ENCODE measurements at regions not wholly inside any gene's neighbourhood (a gene's known extent, or its start where the extent isn't known, plus 50 kb on each side); places are given as distances from the start of the nearest gene placed in this dataset.
"Not testable (repeated sequence)": the region's sequence is repeated elsewhere in the genome, so short reads cannot be mapped to it uniquely, and the experiment has no call there.

- CTCF ChIA-PET: no interaction called here
- peaks cover 2% of the 10 kb centered on the region; the same call in 1 of the 2 replicates for H3K4me1 Mint-ChIP-seq
Measured at GRCh38 chr5:117731446-117731845, 1156.8 kb upstream of the SEMA6A start.

DNA sequence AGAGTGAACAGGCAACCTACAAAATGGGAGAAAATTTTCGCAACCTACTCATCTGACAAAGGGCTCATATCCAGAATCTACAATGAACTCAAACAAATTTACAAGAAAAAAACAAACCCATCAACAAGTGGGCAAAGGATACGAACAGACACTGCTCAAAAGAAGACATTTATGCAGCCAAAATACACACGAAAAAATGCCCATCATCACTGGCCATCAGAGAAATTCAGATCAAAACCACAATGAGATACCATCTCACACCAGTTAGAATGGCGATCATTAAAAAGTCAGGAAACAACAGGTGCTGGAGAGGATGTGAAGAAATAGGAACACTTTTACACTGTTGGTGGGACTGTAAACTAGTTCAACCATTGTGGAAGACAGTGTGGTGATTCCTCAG, 1146.2 kb upstream of the SEMA6A start:
- Mint-ChIP-seq H3K9me3 (peaks cover 35% of the 10 kb centered on the region), H3K36me3 (peaks cover 13% of the 10 kb centered on the region)
- POLR2A ChIA-PET; H3K4me1 Mint-ChIP-seq; H3K4me3 Mint-ChIP-seq; H3K27ac Mint-ChIP-seq; ATAC-seq; DNase-seq (ENCODE audit: low spot score); CTCF ChIA-PET; H3K27me3 Mint-ChIP-seq (ENCODE audit: low read depth): not testable (repeated sequence)

More at GRCh38 chr5:117731446-117731845, 1156.8 kb upstream of the SEMA6A start:
- Mint-ChIP-seq H3K4me3 (no peak overlapping the region), H3K9me3 (no peaks in the 10 kb centered on the region), H3K27ac (no peak overlapping the region), H3K27me3 (ENCODE audit: low read depth) (no peaks in the 10 kb centered on the region), H3K36me3 (no peaks in the 10 kb centered on the region)
- DNase-seq (ENCODE audit: low spot score): no peak
- TF ChIP-seq ZNF138 (CRISPR knock-in tag; conservative IDR thresholded peaks at IDR 0.05) (no peak), RELA (CRISPR knock-in tag; IDR thresholded peaks at IDR 0.05; ENCODE audit: borderline replicate concordance) (no peak), SOX15 (CRISPR knock-in tag; IDR thresholded peaks at IDR 0.05) (no peak), ZNF121 (CRISPR knock-in tag; IDR thresholded peaks at IDR 0.05) (no peak), PREB (CRISPR knock-in tag; IDR thresholded peaks at IDR 0.05; ENCODE audit: borderline replicate concordance) (no peak), MXD4 (CRISPR knock-in tag; IDR thresholded peaks at IDR 0.05; ENCODE audit: borderline replicate concordance) (no peak), NFYB (CRISPR knock-in tag; conservative IDR thresholded peaks at IDR 0.05; ENCODE audit: low read depth) (no peak), NR1H2 (CRISPR knock-in tag; IDR thresholded peaks at IDR 0.05) (no peak)
- ATAC-seq: no peak
- POLR2A ChIA-PET: no interaction called here

- TF ChIP-seq, protein P1, sequence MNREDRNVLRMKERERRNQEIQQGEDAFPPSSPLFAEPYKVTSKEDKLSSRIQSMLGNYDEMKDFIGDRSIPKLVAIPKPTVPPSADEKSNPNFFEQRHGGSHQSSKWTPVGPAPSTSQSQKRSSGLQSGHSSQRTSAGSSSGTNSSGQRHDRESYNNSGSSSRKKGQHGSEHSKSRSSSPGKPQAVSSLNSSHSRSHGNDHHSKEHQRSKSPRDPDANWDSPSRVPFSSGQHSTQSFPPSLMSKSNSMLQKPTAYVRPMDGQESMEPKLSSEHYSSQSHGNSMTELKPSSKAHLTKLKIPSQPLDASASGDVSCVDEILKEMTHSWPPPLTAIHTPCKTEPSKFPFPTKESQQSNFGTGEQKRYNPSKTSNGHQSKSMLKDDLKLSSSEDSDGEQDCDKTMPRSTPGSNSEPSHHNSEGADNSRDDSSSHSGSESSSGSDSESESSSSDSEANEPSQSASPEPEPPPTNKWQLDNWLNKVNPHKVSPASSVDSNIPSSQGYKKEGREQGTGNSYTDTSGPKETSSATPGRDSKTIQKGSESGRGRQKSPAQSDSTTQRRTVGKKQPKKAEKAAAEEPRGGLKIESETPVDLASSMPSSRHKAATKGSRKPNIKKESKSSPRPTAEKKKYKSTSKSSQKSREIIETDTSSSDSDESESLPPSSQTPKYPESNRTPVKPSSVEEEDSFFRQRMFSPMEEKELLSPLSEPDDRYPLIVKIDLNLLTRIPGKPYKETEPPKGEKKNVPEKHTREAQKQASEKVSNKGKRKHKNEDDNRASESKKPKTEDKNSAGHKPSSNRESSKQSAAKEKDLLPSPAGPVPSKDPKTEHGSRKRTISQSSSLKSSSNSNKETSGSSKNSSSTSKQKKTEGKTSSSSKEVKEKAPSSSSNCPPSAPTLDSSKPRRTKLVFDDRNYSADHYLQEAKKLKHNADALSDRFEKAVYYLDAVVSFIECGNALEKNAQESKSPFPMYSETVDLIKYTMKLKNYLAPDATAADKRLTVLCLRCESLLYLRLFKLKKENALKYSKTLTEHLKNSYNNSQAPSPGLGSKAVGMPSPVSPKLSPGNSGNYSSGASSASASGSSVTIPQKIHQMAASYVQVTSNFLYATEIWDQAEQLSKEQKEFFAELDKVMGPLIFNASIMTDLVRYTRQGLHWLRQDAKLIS (CRISPR knock-in tag; IDR thresholded peaks at IDR 0.05; ENCODE audit: borderline replicate concordance): no peak
- TF ChIP-seq TEAD4 (CRISPR knock-in tag; IDR thresholded peaks at IDR 0.05): no peak
- TF ChIP-seq FOXP1 (CRISPR knock-in tag; IDR thresholded peaks at IDR 0.05; ENCODE audit: borderline replicate concordance): no peak
- TF ChIP-seq GRHL2 (CRISPR knock-in tag; IDR thresholded peaks at IDR 0.05; ENCODE audit: insufficient replicate concordance, severe bottlenecking): no peak
- TF ChIP-seq, protein P2, sequence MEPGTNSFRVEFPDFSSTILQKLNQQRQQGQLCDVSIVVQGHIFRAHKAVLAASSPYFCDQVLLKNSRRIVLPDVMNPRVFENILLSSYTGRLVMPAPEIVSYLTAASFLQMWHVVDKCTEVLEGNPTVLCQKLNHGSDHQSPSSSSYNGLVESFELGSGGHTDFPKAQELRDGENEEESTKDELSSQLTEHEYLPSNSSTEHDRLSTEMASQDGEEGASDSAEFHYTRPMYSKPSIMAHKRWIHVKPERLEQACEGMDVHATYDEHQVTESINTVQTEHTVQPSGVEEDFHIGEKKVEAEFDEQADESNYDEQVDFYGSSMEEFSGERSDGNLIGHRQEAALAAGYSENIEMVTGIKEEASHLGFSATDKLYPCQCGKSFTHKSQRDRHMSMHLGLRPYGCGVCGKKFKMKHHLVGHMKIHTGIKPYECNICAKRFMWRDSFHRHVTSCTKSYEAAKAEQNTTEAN (CRISPR knock-in tag; IDR thresholded peaks at IDR 0.05): no peak
- TF ChIP-seq ZNF232 (CRISPR knock-in tag; IDR thresholded peaks at IDR 0.05): no peak
- TF ChIP-seq ATF2 (CRISPR knock-in tag; IDR thresholded peaks at IDR 0.05; ENCODE audit: borderline replicate concordance, low read depth): no peak
- no peak for TF ChIP-seq ETV6 (CRISPR knock-in tag; IDR thresholded peaks at IDR 0.05)
- TF ChIP-seq ZNF416 (CRISPR knock-in tag; IDR thresholded peaks at IDR 0.05): no peak
- TF ChIP-seq PREB (CRISPR knock-in tag; IDR thresholded peaks at IDR 0.05; ENCODE audit: borderline replicate concordance): no peak
- TF ChIP-seq NFE2L1 (CRISPR knock-in tag; IDR thresholded peaks at IDR 0.05): no peak
- no peak for TF ChIP-seq NFATC4 (CRISPR knock-in tag; IDR thresholded peaks at IDR 0.05)
- TF ChIP-seq NFYB (CRISPR knock-in tag; conservative IDR thresholded peaks at IDR 0.05; ENCODE audit: low read depth): no peak
- no peak for TF ChIP-seq CREB1 (CRISPR knock-in tag; IDR thresholded peaks at IDR 0.05)
- TF ChIP-seq, protein P3, sequence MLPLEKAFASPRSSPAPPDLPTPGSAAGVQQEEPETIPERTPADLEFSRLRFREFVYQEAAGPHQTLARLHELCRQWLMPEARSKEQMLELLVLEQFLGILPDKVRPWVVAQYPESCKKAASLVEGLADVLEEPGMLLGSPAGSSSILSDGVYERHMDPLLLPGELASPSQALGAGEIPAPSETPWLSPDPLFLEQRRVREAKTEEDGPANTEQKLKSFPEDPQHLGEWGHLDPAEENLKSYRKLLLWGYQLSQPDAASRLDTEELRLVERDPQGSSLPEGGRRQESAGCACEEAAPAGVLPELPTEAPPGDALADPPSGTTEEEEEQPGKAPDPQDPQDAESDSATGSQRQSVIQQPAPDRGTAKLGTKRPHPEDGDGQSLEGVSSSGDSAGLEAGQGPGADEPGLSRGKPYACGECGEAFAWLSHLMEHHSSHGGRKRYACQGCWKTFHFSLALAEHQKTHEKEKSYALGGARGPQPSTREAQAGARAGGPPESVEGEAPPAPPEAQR (CRISPR knock-in tag; IDR thresholded peaks at IDR 0.05): no peak
- TF ChIP-seq SOX15 (CRISPR knock-in tag; IDR thresholded peaks at IDR 0.05): no peak
- TF ChIP-seq, protein P4, sequence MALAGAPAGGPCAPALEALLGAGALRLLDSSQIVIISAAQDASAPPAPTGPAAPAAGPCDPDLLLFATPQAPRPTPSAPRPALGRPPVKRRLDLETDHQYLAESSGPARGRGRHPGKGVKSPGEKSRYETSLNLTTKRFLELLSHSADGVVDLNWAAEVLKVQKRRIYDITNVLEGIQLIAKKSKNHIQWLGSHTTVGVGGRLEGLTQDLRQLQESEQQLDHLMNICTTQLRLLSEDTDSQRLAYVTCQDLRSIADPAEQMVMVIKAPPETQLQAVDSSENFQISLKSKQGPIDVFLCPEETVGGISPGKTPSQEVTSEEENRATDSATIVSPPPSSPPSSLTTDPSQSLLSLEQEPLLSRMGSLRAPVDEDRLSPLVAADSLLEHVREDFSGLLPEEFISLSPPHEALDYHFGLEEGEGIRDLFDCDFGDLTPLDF (CRISPR knock-in tag; IDR thresholded peaks at IDR 0.05): no peak
- Mint-ChIP-seq H3K27ac (no peak overlapping the region), H3K4me3 (no peak overlapping the region), H3K9me3 (peaks cover 44% of the 10 kb centered on the region), H3K36me3 (peaks cover 24% of the 10 kb centered on the region), H3K27me3 (ENCODE audit: low read depth) (no peaks in the 10 kb centered on the region), H3K4me1 (no peaks in the 10 kb centered on the region)
- ATAC-seq (no peak), DNase-seq (ENCODE audit: low spot score) (no peak)
- ChIA-PET POLR2A (no interaction called here), CTCF (no interaction called here)
Measured at GRCh38 chr5:117719413-117719812, 1144.8 kb upstream of the SEMA6A start.
